H1 (cell line): ENCODE measurements at regions not wholly inside any gene's neighbourhood (a gene's known extent, or its start where the extent isn't known, plus 50 kb on each side); places are given as distances from the start of the nearest gene placed in this dataset.

ENCODE experiments used
- CTCF ChIA-PET: fragments of 300-600 bp; sonication (Branson Sonifier 250); formaldehyde crosslinking; loops from one replicate; lab custom pipeline; 2021; ENCODE audit not compliant: partially characterized antibody; lab: Charles Lee
- POLR2A ChIA-PET: fragments of 300-600 bp; sonication (Branson Sonifier 250); formaldehyde crosslinking; loops from one replicate; lab custom pipeline; 2021; ENCODE audit warnings: inconsistent platforms; ENCODE audit not compliant: partially characterized antibody; lab: Charles Lee
- DNase-seq, 2 experiments: peaks; one replicate each; pipeline versions ENCODE4 v3.0.0 to v3.0.0-alpha.2; 2010 to 2022; ENCODE audit warnings: low spot score in 2 of 2, low read depth in 1 of 2, mixed read lengths in 1 of 2
- FAIRE-seq: peaks from 2 replicates; lab custom pipeline; 2011; peaks lifted over from hg19 to GRCh38; lab: Jason Lieb, UNC
- H2AFZ ChIP-seq: 2 replicates; pipeline ENCODE4 v1.8.1; 2012; ENCODE audit warnings: low read length, inconsistent platforms
- H2AK5ac ChIP-seq: 2 replicates; pipeline ENCODE4 v1.6.1; 2013; ENCODE audit warnings: low read depth, low read length
- H2BK120ac ChIP-seq: replicated peaks from 2 replicates; pipeline ENCODE3; 2013; ENCODE audit warnings: low read depth, low read length, inconsistent platforms
- H2BK12ac ChIP-seq: 2 replicates; pipeline ENCODE4 v1.6.1; 2013; ENCODE audit warnings: low read depth, low read length
- H2BK15ac ChIP-seq: 2 replicates; pipeline ENCODE4 v1.6.1; 2013; ENCODE audit warnings: low read length
- H2BK20ac ChIP-seq: 2 replicates; pipeline ENCODE4 v1.6.1; 2013; ENCODE audit warnings: low read length
- H2BK5ac ChIP-seq: 2 replicates; pipeline ENCODE4 v1.6.1; 2013; ENCODE audit warnings: low read depth, low read length
- H3K14ac ChIP-seq: 2 replicates; pipeline ENCODE4 v1.6.1; 2013; ENCODE audit warnings: inconsistent platforms; ENCODE audit not compliant: insufficient read length
- H3K18ac ChIP-seq: 2 replicates; pipeline ENCODE4 v1.6.1; 2013; ENCODE audit warnings: low read length; ENCODE audit errors: extremely low read depth
- H3K23ac ChIP-seq: 2 replicates; pipeline ENCODE4 v1.6.1; 2013; ENCODE audit warnings: inconsistent platforms; ENCODE audit not compliant: insufficient read length
- H3K23me2 ChIP-seq: 2 replicates; pipeline ENCODE4 v1.6.1; 2013; ENCODE audit warnings: low read depth, low read length
- H3K27ac ChIP-seq: 2 replicates; pipeline ENCODE4 v1.6.1; 2011; ENCODE audit warnings: low read depth, low read length, inconsistent platforms
- H3K27me3 ChIP-seq, 4 experiments: replicated peaks in 1 of 4; 1 replicate in 1 of 4; 2 replicates in 3 of 4; pipeline versions ENCODE4 v1.6.1 to v1.8.1; 2011 to 2013; ENCODE audit warnings: low read length in 3 of 4, mild to moderate bottlenecking in 3 of 4, inconsistent platforms in 2 of 4, mixed read lengths in 2 of 4, moderate library complexity in 1 of 4; ENCODE audit not compliant: control insufficient read depth in 3 of 4, insufficient read depth in 3 of 4; ENCODE audit errors: extremely low read depth in 1 of 4
- H3K36me3 ChIP-seq, 4 experiments: 2 replicates each; pipeline versions ENCODE4 v1.6.1 to v1.8.1; 2011 to 2013; ENCODE audit warnings: mild to moderate bottlenecking in 4 of 4, low read length in 3 of 4, moderate library complexity in 2 of 4, control low read depth in 1 of 4, inconsistent platforms in 1 of 4; ENCODE audit not compliant: insufficient read depth in 4 of 4, control insufficient read depth in 2 of 4
- H3K4ac ChIP-seq: replicated peaks from 2 replicates; pipeline ENCODE3; 2013; ENCODE audit warnings: low read length, low read depth, mixed read lengths, inconsistent platforms; ENCODE audit not compliant: insufficient read length
- H3K4me1 ChIP-seq, 4 experiments: replicated peaks in 1 of 4; 1 replicate in 1 of 4; 2 replicates in 3 of 4; pipeline versions ENCODE4 v1.6.1 to v1.8.1; 2011 to 2013; ENCODE audit warnings: low read length in 3 of 4, inconsistent platforms in 2 of 4, mixed read lengths in 1 of 4; ENCODE audit not compliant: insufficient read depth in 4 of 4, control insufficient read depth in 3 of 4
- H3K4me2 ChIP-seq, 2 experiments: 2 replicates each; pipeline versions ENCODE4 v1.6.1 to v1.8.1; 2011 to 2013; ENCODE audit warnings: low read depth in 2 of 2, low read length in 2 of 2, control low read depth in 1 of 2, inconsistent platforms in 1 of 2, mild to moderate bottlenecking in 1 of 2; ENCODE audit not compliant: insufficient read depth in 1 of 2
- H3K4me3 ChIP-seq, 4 experiments: fragments of 200-600, 300-600 bp in 1 of 4; sonication (generic), shearing (Covaris generic), sonication (Bioruptor Twin) in 1 of 4; 2 replicates each; pipeline versions ENCODE4 v1.5.1 to v1.8.1; 2011 to 2016; ENCODE audit warnings: low read length in 4 of 4, low read depth in 3 of 4, control low read depth in 2 of 4, inconsistent platforms in 2 of 4, mild to moderate bottlenecking in 2 of 4, mixed read lengths in 1 of 4, moderate library complexity in 1 of 4; ENCODE audit not compliant: insufficient read depth in 2 of 4; ENCODE audit errors: extremely low read depth in 1 of 4
- H3K56ac ChIP-seq: replicated peaks from 2 replicates; pipeline ENCODE3; 2013; ENCODE audit warnings: low read depth, mild to moderate bottlenecking, mixed read lengths, low read length, inconsistent platforms; ENCODE audit not compliant: insufficient read length
- H3K79me1 ChIP-seq: 2 replicates; pipeline ENCODE4 v1.6.1; 2013; ENCODE audit warnings: low read depth, low read length, control low read depth
- H3K79me2 ChIP-seq, 2 experiments: 2 replicates each; pipeline versions ENCODE4 v1.6.1 to v1.8.1; 2012 to 2013; ENCODE audit warnings: low read length in 2 of 2, mild to moderate bottlenecking in 2 of 2, inconsistent platforms in 1 of 2; ENCODE audit not compliant: insufficient read depth in 2 of 2, control insufficient read depth in 1 of 2
- H3K9ac ChIP-seq, 4 experiments: replicated peaks in 1 of 4; 1 replicate in 1 of 4; 2 replicates in 3 of 4; pipeline versions ENCODE4 v1.6.1 to v1.8.1; 2011 to 2013; ENCODE audit warnings: low read depth in 3 of 4, low read length in 3 of 4, control low read depth in 2 of 4, mild to moderate bottlenecking in 2 of 4, moderate library complexity in 2 of 4, inconsistent platforms in 1 of 4; ENCODE audit errors: extremely low read depth in 1 of 4
- H3K9me3 ChIP-seq, 2 experiments: 2 replicates each; pipeline versions ENCODE4 v1.6.1 to v1.8.1; 2012 to 2013; ENCODE audit warnings: mild to moderate bottlenecking in 2 of 2, moderate library complexity in 2 of 2, control low read depth in 1 of 2, inconsistent platforms in 1 of 2, low read depth in 1 of 2, low read length in 1 of 2, mixed read lengths in 1 of 2; ENCODE audit not compliant: insufficient read depth in 2 of 2
- H4K20me1 ChIP-seq, 2 experiments: replicated peaks in 1 of 2; 2 replicates each; pipeline versions ENCODE3 to v1.8.1; 2011 to 2013; ENCODE audit warnings: inconsistent platforms in 2 of 2, low read length in 2 of 2, mild to moderate bottlenecking in 1 of 2; ENCODE audit not compliant: insufficient read depth in 2 of 2, control insufficient read depth in 1 of 2
- H4K5ac ChIP-seq: 2 replicates; pipeline ENCODE4 v1.6.1; 2013; ENCODE audit warnings: low read length, low read depth, mixed read lengths, inconsistent platforms; ENCODE audit not compliant: insufficient read length
- H4K8ac ChIP-seq: 2 replicates; pipeline ENCODE4 v1.8.0; 2013; ENCODE audit warnings: mild to moderate bottlenecking, moderate library complexity, low read length, inconsistent platforms; ENCODE audit not compliant: insufficient read depth; ENCODE audit errors: extremely low read depth
- H4K91ac ChIP-seq: replicated peaks from 2 replicates; pipeline ENCODE3; 2013; ENCODE audit warnings: low read length, mixed read lengths, inconsistent platforms; ENCODE audit not compliant: insufficient read length
- ASH2L ChIP-seq: fragments of 200-600, 300-600 bp; sonication (generic); IDR thresholded peaks from one replicate; pipeline ENCODE4 v1.7.1; 2017; ENCODE audit warnings: low read length
- CBX8 ChIP-seq: fragments of 300-800, 300-1000 bp; sonication (generic); IDR thresholded peaks from 2 replicates; pipeline ENCODE4 v1.7.1; 2016; ENCODE audit warnings: low read depth, low read length, borderline replicate concordance
- FOSL1 ChIP-seq: IDR thresholded peaks from 2 replicates; pipeline ENCODE4 v1.6.1; 2011; ENCODE audit warnings: mild to moderate bottlenecking, low read depth, low read length, moderate library complexity; ENCODE audit not compliant: insufficient read depth
- GABPA ChIP-seq: IDR thresholded peaks from 2 replicates; pipeline ENCODE4 v1.6.1; 2011; ENCODE audit warnings: mild to moderate bottlenecking, low read length, moderate library complexity, borderline replicate concordance; ENCODE audit not compliant: insufficient read depth
- HDAC2 ChIP-seq, 2 experiments: fragments of 300-600 bp in 1 of 2; sonication (generic) in 1 of 2; IDR thresholded peaks; 2 replicates each; pipeline ENCODE4 v1.6.1; 2011 to 2012; ENCODE audit warnings: low read depth in 2 of 2, low read length in 2 of 2, mild to moderate bottlenecking in 2 of 2, moderate library complexity in 2 of 2, borderline replicate concordance in 1 of 2, inconsistent platforms in 1 of 2
- HDAC6 ChIP-seq: IDR thresholded peaks from one replicate; pipeline ENCODE4 v1.7.1; 2012; ENCODE audit warnings: low read depth, mild to moderate bottlenecking, inconsistent platforms, low read length, moderate library complexity
- JUN ChIP-seq: IDR thresholded peaks from 2 replicates; pipeline ENCODE4 v1.6.1; 2011; ENCODE audit warnings: low read depth, mild to moderate bottlenecking, improper control_type of control experiment, low read length
- KDM5A ChIP-seq: fragments of 200-600 bp; IDR thresholded peaks from 2 replicates; pipeline ENCODE4 v1.7.1; 2012; ENCODE audit warnings: mild to moderate bottlenecking, low read length, inconsistent platforms, mixed read lengths
- NRF1 ChIP-seq: IDR thresholded peaks from 2 replicates; pipeline ENCODE4 v1.6.1; 2011; ENCODE audit warnings: mild to moderate bottlenecking, low read depth, low read length, improper control_type of control experiment
- SP2 ChIP-seq: IDR thresholded peaks from 2 replicates; pipeline ENCODE4 v1.6.1; 2012; ENCODE audit warnings: mild to moderate bottlenecking, low read length, inconsistent platforms
- TCF12 ChIP-seq: IDR thresholded peaks from 2 replicates; pipeline ENCODE4 v1.6.1; 2011; ENCODE audit warnings: low read depth, mild to moderate bottlenecking, low read length
- TEAD4 ChIP-seq: IDR thresholded peaks from 2 replicates; pipeline ENCODE4 v1.6.1; 2012; ENCODE audit warnings: low read depth, low read length, inconsistent platforms, mixed read lengths
- YY1 ChIP-seq: IDR thresholded peaks from 2 replicates; pipeline ENCODE4 v1.6.1; 2011; ENCODE audit warnings: low read depth, mild to moderate bottlenecking, low read length
- WGBS, 2 experiments: shearing (Covaris generic) in 1 of 2; methylation state at CpG; one replicate each; pipeline versions ENCODE4 v1.1.6 to v1.1.7; 2013 to 2015; ENCODE audit warnings: low lambda C conversion rate in 2 of 2, mixed read lengths in 2 of 2, inconsistent platforms in 1 of 2, low coverage in 1 of 2, missing lambda C conversion rate in 1 of 2; ENCODE audit not compliant: insufficient replicate concordance in 2 of 2, insufficient coverage in 1 of 2, insufficient read length in 1 of 2; ENCODE audit errors: extremely low coverage in 1 of 2, missing lambda C conversion rate in 1 of 2; 5-methylcytosine and 5-hydroxymethylcytosine counted together

DNA sequence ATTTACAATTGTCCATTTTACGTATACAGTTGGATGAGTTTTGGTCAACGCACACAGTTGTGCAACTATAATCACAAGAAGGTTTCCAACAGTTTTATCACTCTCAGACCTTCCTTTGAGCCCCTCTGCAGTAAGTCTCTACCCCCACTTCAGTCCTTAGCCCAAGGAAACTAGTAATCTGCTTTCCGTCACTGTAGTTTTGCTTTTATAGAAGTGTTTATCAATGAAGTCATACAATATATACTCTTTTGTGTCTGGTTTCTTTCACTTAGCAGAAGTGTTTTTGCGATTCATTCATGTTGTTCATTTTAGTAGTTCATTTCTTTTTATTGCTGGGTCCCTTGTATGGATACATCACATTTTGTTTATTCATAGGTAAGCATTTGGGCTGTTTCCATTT is 92.9 kb upstream of the PIP4K2A start:
- no peak overlapping the region for H2BK5ac ChIP-seq
- H3K9me3 ChIP-seq, result no peaks in the 10 kb centered on the region
- H3K23me2 ChIP-seq, result no peaks in the 10 kb centered on the region
- no peak for TF ChIP-seq JUN
- TF ChIP-seq KDM5A, result no peak
- TF ChIP-seq TCF12, result no peak
- no peak for TF ChIP-seq GABPA
- no peak for TF ChIP-seq CBX8
- TF ChIP-seq NRF1, result no peak
- no peak for TF ChIP-seq TEAD4
- TF ChIP-seq FOSL1, result no peak
- no peak for TF ChIP-seq HDAC2 (IDR thresholded peaks at IDR 0.05; ENCODE audit: borderline replicate concordance in 1 of 2, low read depth in 2 of 2, low read length in 2 of 2)
- TF ChIP-seq ASH2L, result no peak
- no peak for TF ChIP-seq YY1
- TF ChIP-seq HDAC6, result no peak
- no peak for TF ChIP-seq SP2
- TF ChIP-seq, all 59 proteins: peak for 0
- Histone ChIP-seq H3K36me3 (no peaks in the 10 kb centered on the region), H3K18ac (no peak overlapping the region), H3K79me2 (no peaks in the 10 kb centered on the region), H3K27ac (no peak overlapping the region), H2BK20ac (no peak overlapping the region), H3K9ac (no peak overlapping the region), H3K4me1 (peaks cover 0 to 8% (median 2%) of the 10 kb centered on the region in 4 experiments; a peak in 4 of 7 replicates), H3K14ac (no peak overlapping the region), H3K4me2 (no peak overlapping the region), H3K4ac (no peak overlapping the region), H2BK12ac (no peak overlapping the region), H4K20me1 (no peaks in the 10 kb centered on the region), H3K56ac (no peak overlapping the region), H3K23ac (no peak overlapping the region), H3K27me3 (peaks cover 0 to 2% (median under 1%) of the 10 kb centered on the region in 4 experiments; a peak in 3 of 7 replicates), H2AFZ (no peak overlapping the region), H3K4me3 (no peak overlapping the region), H2BK15ac (no peak overlapping the region), H4K5ac (no peak overlapping the region), H2BK120ac (no peak overlapping the region), H4K8ac (no peak overlapping the region), H2AK5ac (no peak overlapping the region), H3K79me1 (no peaks in the 10 kb centered on the region), H4K91ac (no peak overlapping the region)
- FAIRE-seq (no peak), DNase-seq (no peak)
- 84% methylated on average over 4 of the region's 4 CpGs; no CpG with 5 or more reads in 1 of the 2 experiments for WGBS, 2 experiments
- CTCF ChIA-PET, result interaction anchor here (1.1 kb wide), 1 partner anchor 197 kb away, joined by 3 read pairs; no protein-coding TSS in a partner anchor
- POLR2A ChIA-PET, result no interaction called here
